Muscle layer of duodenum (tissue), 2 donors: ENCODE measurements at regions not wholly inside any gene's neighbourhood (a gene's known extent, or its start where the extent isn't known, plus 50 kb on each side); places are given as distances from the start of the nearest gene placed in this dataset.

Experiments used
- H3K27ac ChIP-seq: one replicate; pipeline ENCODE4 v1.7.0; 2013; ENCODE audit warnings: mild to moderate bottlenecking, low read length
- H3K27me3 ChIP-seq: one replicate; pipeline ENCODE4 v1.7.0; 2013; ENCODE audit warnings: low read depth, mild to moderate bottlenecking, control low read depth, low read length
- H3K36me3 ChIP-seq, 2 donors: one replicate each; pipeline ENCODE4 v1.7.0; 2013; ENCODE audit warnings: low read length in 2 of 2, control low read depth in 1 of 2, mild to moderate bottlenecking in 1 of 2; ENCODE audit not compliant: insufficient read depth in 2 of 2, control insufficient read depth in 1 of 2
- H3K4me1 ChIP-seq, 2 donors: one replicate each; pipeline ENCODE4 v1.7.0; 2013; ENCODE audit warnings: low read length in 2 of 2, mild to moderate bottlenecking in 2 of 2, control low read depth in 1 of 2, moderate library complexity in 1 of 2; ENCODE audit not compliant: insufficient read depth in 2 of 2, control insufficient read depth in 1 of 2
- H3K4me3 ChIP-seq, 2 donors: one replicate each; pipeline ENCODE4 v1.7.0; 2013; ENCODE audit warnings: low read length in 2 of 2, low read depth in 1 of 2, mild to moderate bottlenecking in 1 of 2
- H3K9me3 ChIP-seq, 2 donors: one replicate each; pipeline ENCODE4 v1.7.0; 2013; ENCODE audit warnings: low read length in 2 of 2, control low read depth in 1 of 2, mild to moderate bottlenecking in 1 of 2; ENCODE audit not compliant: control insufficient read depth in 1 of 2
- donor health status: healthy.

- Histone ChIP-seq H3K36me3 (no peaks in the 10 kb centered on the region), H3K4me3 (no peak overlapping the region), H3K4me1 (no peaks in the 10 kb centered on the region)
Measured at GRCh38 chr10:121059351-121059750, 208.2 kb downstream of the WDR11 start.

GRCh38 chr10:121062115-121062514, 211.0 kb downstream of the WDR11 start:
- Histone ChIP-seq H3K9me3 (no peaks in the 10 kb centered on the region), H3K4me1 (no peaks in the 10 kb centered on the region), H3K27me3 (no peaks in the 10 kb centered on the region), H3K4me3 (no peak overlapping the region), H3K27ac (no peak overlapping the region), H3K36me3 (no peaks in the 10 kb centered on the region)

More at GRCh38 chr10:121059351-121059750, 208.2 kb downstream of the WDR11 start:
- Histone ChIP-seq H3K9me3 (no peaks in the 10 kb centered on the region), H3K27ac (no peak overlapping the region), H3K27me3 (no peaks in the 10 kb centered on the region)

GRCh38 chr10:121063744-121064143, 212.6 kb downstream of the WDR11 start:
- Histone ChIP-seq H3K27ac (no peak overlapping the region), H3K4me3 (no peak overlapping the region), H3K9me3 (no peaks in the 10 kb centered on the region), H3K27me3 (no peaks in the 10 kb centered on the region), H3K36me3 (no peaks in the 10 kb centered on the region), H3K4me1 (no peaks in the 10 kb centered on the region)

GRCh38 chr10:121064491-121064890, 213.3 kb downstream of the WDR11 start:
- no peaks in the 10 kb centered on the region for H3K27me3 ChIP-seq
- no peaks in the 10 kb centered on the region for H3K4me1 ChIP-seq
- no peaks in the 10 kb centered on the region for H3K36me3 ChIP-seq
- H3K9me3 ChIP-seq: no peaks in the 10 kb centered on the region
- H3K4me3 ChIP-seq: no peak overlapping the region
- H3K27ac ChIP-seq: no peak overlapping the region

GRCh38 chr10:121065330-121065729, 214.2 kb downstream of the WDR11 start:
- no peak overlapping the region for H3K27ac ChIP-seq

GRCh38 chr10:121069061-121069850, 218.1 kb downstream of the WDR11 start:
- Histone ChIP-seq H3K4me3 (no peak overlapping the region), H3K36me3 (no peaks in the 10 kb centered on the region), H3K9me3 (no peaks in the 10 kb centered on the region), H3K27ac (no peak overlapping the region), H3K27me3 (no peaks in the 10 kb centered on the region), H3K4me1 (no peaks in the 10 kb centered on the region)

More at GRCh38 chr10:121065330-121065729, 214.2 kb downstream of the WDR11 start:
- Histone ChIP-seq H3K4me3 (no peak overlapping the region), H3K36me3 (no peaks in the 10 kb centered on the region), H3K9me3 (no peaks in the 10 kb centered on the region), H3K4me1 (no peaks in the 10 kb centered on the region), H3K27me3 (no peaks in the 10 kb centered on the region)

GRCh38 chr10:121070275-121071070, 219.3 kb downstream of the WDR11 start:
- Histone ChIP-seq H3K27ac (peak overlapping the region; percentile 5), H3K27me3 (no peaks in the 10 kb centered on the region), H3K4me1 (no peaks in the 10 kb centered on the region), H3K9me3 (no peaks in the 10 kb centered on the region), H3K36me3 (no peaks in the 10 kb centered on the region), H3K4me3 (no peak overlapping the region)

GRCh38 chr10:121071901-121072300, 220.7 kb downstream of the WDR11 start:
- H3K4me3 ChIP-seq: no peak overlapping the region

GRCh38 chr10:121073728-121074127, 222.6 kb downstream of the WDR11 start:
- H3K27ac ChIP-seq: no peak overlapping the region
- no peaks in the 10 kb centered on the region for H3K9me3 ChIP-seq
- H3K36me3 ChIP-seq: no peaks in the 10 kb centered on the region
- H3K27me3 ChIP-seq: no peaks in the 10 kb centered on the region
- peaks cover 13 to 14% of the 10 kb centered on the region in 2 donors for H3K4me1 ChIP-seq
- H3K4me3 ChIP-seq: no peak overlapping the region

More at GRCh38 chr10:121071901-121072300, 220.7 kb downstream of the WDR11 start:
- no peaks in the 10 kb centered on the region for H3K36me3 ChIP-seq
- peaks cover 5% of the 10 kb centered on the region in 2 donors for H3K4me1 ChIP-seq
- H3K27me3 ChIP-seq: no peaks in the 10 kb centered on the region
- H3K27ac ChIP-seq: no peak overlapping the region
- H3K9me3 ChIP-seq: no peaks in the 10 kb centered on the region

GRCh38 chr10:121076776-121077715, 225.9 kb downstream of the WDR11 start:
- H3K27ac ChIP-seq: no peak overlapping the region

GRCh38 chr10:121078036-121078435, 226.9 kb downstream of the WDR11 start:
- Histone ChIP-seq H3K9me3 (no peaks in the 10 kb centered on the region), H3K4me1 (peaks cover 22 to 24% of the 10 kb centered on the region in 2 donors), H3K4me3 (no peak overlapping the region), H3K27me3 (no peaks in the 10 kb centered on the region), H3K36me3 (no peaks in the 10 kb centered on the region), H3K27ac (no peak overlapping the region)

More at GRCh38 chr10:121076776-121077715, 225.9 kb downstream of the WDR11 start:
- Histone ChIP-seq H3K4me3 (no peak overlapping the region), H3K9me3 (no peaks in the 10 kb centered on the region), H3K36me3 (no peaks in the 10 kb centered on the region), H3K4me1 (peaks cover 22 to 24% of the 10 kb centered on the region in 2 donors), H3K27me3 (no peaks in the 10 kb centered on the region)
